ENCODE measurements at regions not wholly inside any gene's neighbourhood (a gene's known extent, or its start where the extent isn't known, plus 50 kb on each side); places are given as distances from the start of the nearest gene placed in this dataset.

DNA sequence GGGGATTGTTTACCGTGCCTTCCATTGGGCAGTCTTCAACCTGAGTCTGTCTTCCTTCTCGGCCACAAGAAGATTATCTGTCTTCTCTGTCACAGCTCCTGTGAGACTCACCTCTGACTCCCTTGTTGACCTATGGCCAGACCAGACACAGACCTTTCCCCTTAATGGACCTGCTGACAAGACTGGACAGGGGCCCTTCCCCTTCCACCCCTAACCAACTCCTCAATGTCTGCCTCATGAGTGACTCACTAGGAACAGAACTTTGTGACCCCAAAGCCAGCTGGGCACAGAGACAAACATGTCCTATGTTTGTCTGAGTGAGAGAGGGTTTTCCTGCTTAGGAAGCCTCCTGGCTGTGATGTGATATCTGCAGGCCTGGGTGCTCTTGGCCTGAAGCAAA is 405.0 kb downstream of the BRD1 start:
- no peak overlapping the region for H3K27ac ChIP-seq
- no peak for TF ChIP-seq ZFX (IDR thresholded peaks at IDR 0.05; ENCODE audit: borderline replicate concordance)

DNA sequence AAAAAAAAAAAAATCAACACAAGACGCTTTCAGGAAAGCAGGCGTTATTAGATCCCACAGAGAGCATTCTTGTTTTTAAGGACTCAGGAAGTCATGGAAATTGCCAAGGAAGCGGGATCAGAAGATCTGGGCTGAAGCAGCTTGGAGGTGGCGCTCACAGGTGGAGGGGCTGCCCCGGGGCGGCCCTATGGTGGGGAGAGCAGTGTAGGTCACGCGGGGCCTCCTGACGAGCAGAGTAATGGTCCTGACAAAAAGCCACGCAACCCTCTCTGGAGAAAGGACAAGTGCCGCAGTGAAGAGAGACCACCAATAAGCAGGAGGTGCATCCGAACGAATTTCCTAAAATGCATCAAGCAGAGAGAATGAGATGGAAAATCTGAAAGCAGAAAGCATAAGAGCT is 407.0 kb downstream of the BRD1 start:
- TF ChIP-seq, protein P1, sequence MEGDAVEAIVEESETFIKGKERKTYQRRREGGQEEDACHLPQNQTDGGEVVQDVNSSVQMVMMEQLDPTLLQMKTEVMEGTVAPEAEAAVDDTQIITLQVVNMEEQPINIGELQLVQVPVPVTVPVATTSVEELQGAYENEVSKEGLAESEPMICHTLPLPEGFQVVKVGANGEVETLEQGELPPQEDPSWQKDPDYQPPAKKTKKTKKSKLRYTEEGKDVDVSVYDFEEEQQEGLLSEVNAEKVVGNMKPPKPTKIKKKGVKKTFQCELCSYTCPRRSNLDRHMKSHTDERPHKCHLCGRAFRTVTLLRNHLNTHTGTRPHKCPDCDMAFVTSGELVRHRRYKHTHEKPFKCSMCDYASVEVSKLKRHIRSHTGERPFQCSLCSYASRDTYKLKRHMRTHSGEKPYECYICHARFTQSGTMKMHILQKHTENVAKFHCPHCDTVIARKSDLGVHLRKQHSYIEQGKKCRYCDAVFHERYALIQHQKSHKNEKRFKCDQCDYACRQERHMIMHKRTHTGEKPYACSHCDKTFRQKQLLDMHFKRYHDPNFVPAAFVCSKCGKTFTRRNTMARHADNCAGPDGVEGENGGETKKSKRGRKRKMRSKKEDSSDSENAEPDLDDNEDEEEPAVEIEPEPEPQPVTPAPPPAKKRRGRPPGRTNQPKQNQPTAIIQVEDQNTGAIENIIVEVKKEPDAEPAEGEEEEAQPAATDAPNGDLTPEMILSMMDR (IDR thresholded peaks at IDR 0.05), result no peak
- TF ChIP-seq ZFX (IDR thresholded peaks at IDR 0.05; ENCODE audit: borderline replicate concordance), result no peak

DNA sequence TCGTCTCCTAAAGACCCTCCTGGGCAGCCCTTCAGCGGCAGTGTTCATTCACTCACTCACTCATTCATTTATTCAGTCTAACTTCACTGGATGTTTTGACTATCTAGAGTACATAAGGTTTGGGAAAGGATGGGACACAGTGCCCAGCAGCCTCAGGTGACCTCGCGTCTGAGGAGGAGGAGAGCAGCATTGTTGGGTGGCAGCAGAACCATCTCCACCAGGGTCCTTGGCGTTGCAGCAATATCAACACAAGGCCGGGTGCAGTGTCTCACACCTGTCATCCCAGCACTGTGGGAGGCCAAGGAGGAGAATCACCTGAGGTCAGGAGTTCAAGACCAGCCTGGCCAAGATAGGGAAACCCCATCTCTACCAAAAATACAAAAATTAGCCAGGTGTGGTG is 408.0 kb downstream of the BRD1 start:
- TF ChIP-seq, protein P1 (IDR thresholded peaks at IDR 0.05), result no peak
- no peak for TF ChIP-seq ZFX (IDR thresholded peaks at IDR 0.05; ENCODE audit: borderline replicate concordance)

More for the DNA sequence above, 407.0 kb downstream of the BRD1 start:
- no peak overlapping the region for H3K27ac ChIP-seq

GRCh38 chr22:49418943-49419342 is 408.7 kb downstream of the BRD1 start:
- TF ChIP-seq, protein P1 (IDR thresholded peaks at IDR 0.05), result no peak
- no peak for TF ChIP-seq ZFX (IDR thresholded peaks at IDR 0.05; ENCODE audit: borderline replicate concordance)
- H3K27ac ChIP-seq, result no peak overlapping the region

More for the DNA sequence above, 408.0 kb downstream of the BRD1 start:
- no peak overlapping the region for H3K27ac ChIP-seq

GRCh38 chr22:49418341-49418894 is 409.3 kb downstream of the BRD1 start:
- no peak for TF ChIP-seq ZFX (IDR thresholded peaks at IDR 0.05; ENCODE audit: borderline replicate concordance)
- TF ChIP-seq, protein P1 (IDR thresholded peaks at IDR 0.05), result no peak
- H3K27ac ChIP-seq, result no peak overlapping the region

GRCh38 chr22:49417833-49418232 is 409.8 kb downstream of the BRD1 start:
- no peak for TF ChIP-seq ZFX (IDR thresholded peaks at IDR 0.05; ENCODE audit: borderline replicate concordance)
- TF ChIP-seq, protein P1 (IDR thresholded peaks at IDR 0.05), result no peak
- no peak overlapping the region for H3K27ac ChIP-seq

GRCh38 chr22:49417326-49417725 is 410.3 kb downstream of the BRD1 start:
- TF ChIP-seq, protein P1 (IDR thresholded peaks at IDR 0.05), result no peak
- TF ChIP-seq ZFX (IDR thresholded peaks at IDR 0.05; ENCODE audit: borderline replicate concordance), result no peak
- no peak overlapping the region for H3K27ac ChIP-seq
